ENCODE measurements at regions not wholly inside any gene's neighbourhood (a gene's known extent, or its start where the extent isn't known, plus 50 kb on each side); places are given as distances from the start of the nearest gene placed in this dataset.

- DNase-seq (ENCODE audit: low read depth in 2 of 2) = no peak
These were observed 1341.5 kb upstream of the TENM4 start for GRCh38 chr11:80782135-80782885.

- no peak for DNase-seq (ENCODE audit: low read depth in 2 of 2)
These were observed 1339.2 kb upstream of the TENM4 start for GRCh38 chr11:80779905-80780605.

GRCh38 chr11:80778941-80779340, 1338.1 kb upstream of the TENM4 start:
- no peak for DNase-seq (ENCODE audit: low read depth in 2 of 2)

GRCh38 chr11:80778432-80778831, 1337.6 kb upstream of the TENM4 start:
- no peak for DNase-seq (ENCODE audit: low read depth in 2 of 2)

- DNase-seq (ENCODE audit: low read depth in 2 of 2) = no peak
These were observed 1333.1 kb upstream of the TENM4 start for GRCh38 chr11:80773919-80774318.

- DNase-seq (ENCODE audit: low read depth in 2 of 2) = no peak
These were observed 1330.2 kb upstream of the TENM4 start for GRCh38 chr11:80771017-80771416.

GRCh38 chr11:80758787-80759186, 1318.0 kb upstream of the TENM4 start:
- DNase-seq (ENCODE audit: low read depth in 2 of 2) = no peak

- DNase-seq (ENCODE audit: low read depth in 2 of 2) = no peak
These were observed 1307.5 kb upstream of the TENM4 start for GRCh38 chr11:80748207-80748925.

- no peak for DNase-seq (ENCODE audit: low read depth in 2 of 2)
These were observed 1305.5 kb upstream of the TENM4 start for GRCh38 chr11:80746300-80746699.

GRCh38 chr11:80745416-80745815, 1304.6 kb upstream of the TENM4 start:
- DNase-seq (ENCODE audit: low read depth in 2 of 2) = no peak

- no peak for DNase-seq (ENCODE audit: low read depth in 2 of 2)
These were observed 1293.0 kb upstream of the TENM4 start for GRCh38 chr11:80733790-80734189.

GRCh38 chr11:80733361-80733760, 1292.5 kb upstream of the TENM4 start:
- no peak for DNase-seq (ENCODE audit: low read depth in 2 of 2)

GRCh38 chr11:80727315-80727714, 1286.5 kb upstream of the TENM4 start:
- no peak for DNase-seq (ENCODE audit: low read depth in 2 of 2)

- no peak for DNase-seq (ENCODE audit: low read depth in 2 of 2)
These were observed 1285.4 kb upstream of the TENM4 start for GRCh38 chr11:80726236-80726635.

- no peak for DNase-seq (ENCODE audit: low read depth in 2 of 2)
These were observed 1283.5 kb upstream of the TENM4 start for GRCh38 chr11:80724366-80724765.

- DNase-seq (ENCODE audit: low read depth in 2 of 2) = peak; percentile 17 to 22
These were observed 1281.8 kb upstream of the TENM4 start for GRCh38 chr11:80722629-80723028.

- DNase-seq (ENCODE audit: low read depth in 2 of 2) = no peak
These were observed 1279.5 kb upstream of the TENM4 start for GRCh38 chr11:80720295-80720694.

- DNase-seq (ENCODE audit: low read depth in 2 of 2) = no peak
These were observed 1278.4 kb upstream of the TENM4 start for GRCh38 chr11:80719292-80719646.

GRCh38 chr11:80718611-80719291, 1277.9 kb upstream of the TENM4 start:
- DNase-seq (ENCODE audit: low read depth in 2 of 2) = no peak

- DNase-seq (ENCODE audit: low read depth in 2 of 2) = no peak
These were observed 1261.4 kb upstream of the TENM4 start for GRCh38 chr11:80702264-80702663.

GRCh38 chr11:80700386-80700785, 1259.6 kb upstream of the TENM4 start:
- DNase-seq (ENCODE audit: low read depth in 2 of 2) = no peak

All from fibroblast of skin of left biceps (primary cell).